ENCODE measurements at regions not wholly inside any gene's neighbourhood (a gene's known extent, or its start where the extent isn't known, plus 50 kb on each side); places are given as distances from the start of the nearest gene placed in this dataset.

DNA sequence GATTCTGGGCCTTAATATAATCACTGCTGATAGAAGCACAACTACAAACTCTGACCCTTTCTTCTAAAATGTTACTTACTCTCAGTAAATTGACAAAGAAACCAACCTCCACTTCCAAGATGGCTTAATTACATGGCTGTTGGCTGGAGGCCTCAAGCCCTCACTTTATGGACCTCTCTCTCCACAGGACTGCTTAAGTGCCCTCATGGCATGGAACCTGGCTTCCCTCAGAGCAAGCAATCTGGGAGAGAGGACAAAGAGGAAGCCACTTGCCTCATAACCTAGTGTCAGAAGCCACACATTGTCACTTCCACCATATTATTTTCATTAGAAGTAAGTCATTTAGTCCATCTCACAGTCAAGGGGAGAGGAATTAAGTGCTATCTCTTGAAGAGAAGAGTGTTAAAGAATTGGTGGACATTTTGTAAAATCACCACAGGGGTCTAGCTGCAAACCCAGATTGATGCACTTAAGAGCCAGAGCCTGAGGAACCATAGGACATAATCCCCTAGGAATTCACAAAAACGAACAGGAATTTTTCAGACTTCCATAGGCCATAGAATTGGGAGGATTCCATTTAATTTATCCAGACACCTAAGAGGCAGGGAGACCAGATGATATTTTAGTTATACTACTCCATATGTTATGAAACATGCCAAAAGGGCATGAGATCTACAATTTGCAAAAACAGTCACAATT lies 97.5 kb upstream of the TNFSF4 start (continued):
- TF ChIP-seq FOXA3 (CRISPR knock-in tag; conservative IDR thresholded peaks at IDR 0.05 in 1 of 2, IDR thresholded peaks at IDR 0.05 in 1 of 2) (no peak), ZNF512 (tag; IDR thresholded peaks at IDR 0.05) (no peak), ZNF707 (CRISPR knock-in tag; conservative IDR thresholded peaks at IDR 0.05) (no peak), ZNF75A (CRISPR knock-in tag; IDR thresholded peaks at IDR 0.05) (no peak), CSDE1 (IDR thresholded peaks at IDR 0.05) (no peak), MTA1 (IDR thresholded peaks at IDR 0.05; ENCODE audit: borderline replicate concordance) (no peak), DMBX1 (CRISPR knock-in tag; IDR thresholded peaks at IDR 0.05; ENCODE audit: borderline replicate concordance) (peak; percentile 35; the same call in 1 of the 2 replicates), CXXC5 (CRISPR knock-in tag; IDR thresholded peaks at IDR 0.05) (peak; percentile 50), MCM2 (IDR thresholded peaks at IDR 0.05; ENCODE audit: low read depth) (no peak), NFYB (IDR thresholded peaks at IDR 0.05; ENCODE audit: extremely low read depth, insufficient read length) (no peak), IFI16 (CRISPR knock-in tag; IDR thresholded peaks at IDR 0.05) (no peak), SMAD4 (CRISPR knock-in tag; conservative IDR thresholded peaks at IDR 0.05) (0 out of 2 replicates have a peak, but pooled peaks have one; percentile 20), MECOM (CRISPR knock-in tag; IDR thresholded peaks at IDR 0.05) (no peak), NONO (IDR thresholded peaks at IDR 0.05; ENCODE audit: low read depth in 2 of 2, low read length in 1 of 2) (no peak), RUNX1 (IDR thresholded peaks at IDR 0.05; ENCODE audit: low read depth) (no peak), POLR2B (IDR thresholded peaks at IDR 0.05; ENCODE audit: low read depth, partially characterized antibody) (no peak), HSF4 (CRISPR knock-in tag; IDR thresholded peaks at IDR 0.05; ENCODE audit: borderline replicate concordance) (no peak), SMARCC2 (IDR thresholded peaks at IDR 0.05; ENCODE audit: low read depth) (no peak), PCBP1 (IDR thresholded peaks at IDR 0.05; ENCODE audit: low read depth, low read length, poor library complexity, severe bottlenecking) (no peak)
- TF ChIP-seq, protein P1, sequence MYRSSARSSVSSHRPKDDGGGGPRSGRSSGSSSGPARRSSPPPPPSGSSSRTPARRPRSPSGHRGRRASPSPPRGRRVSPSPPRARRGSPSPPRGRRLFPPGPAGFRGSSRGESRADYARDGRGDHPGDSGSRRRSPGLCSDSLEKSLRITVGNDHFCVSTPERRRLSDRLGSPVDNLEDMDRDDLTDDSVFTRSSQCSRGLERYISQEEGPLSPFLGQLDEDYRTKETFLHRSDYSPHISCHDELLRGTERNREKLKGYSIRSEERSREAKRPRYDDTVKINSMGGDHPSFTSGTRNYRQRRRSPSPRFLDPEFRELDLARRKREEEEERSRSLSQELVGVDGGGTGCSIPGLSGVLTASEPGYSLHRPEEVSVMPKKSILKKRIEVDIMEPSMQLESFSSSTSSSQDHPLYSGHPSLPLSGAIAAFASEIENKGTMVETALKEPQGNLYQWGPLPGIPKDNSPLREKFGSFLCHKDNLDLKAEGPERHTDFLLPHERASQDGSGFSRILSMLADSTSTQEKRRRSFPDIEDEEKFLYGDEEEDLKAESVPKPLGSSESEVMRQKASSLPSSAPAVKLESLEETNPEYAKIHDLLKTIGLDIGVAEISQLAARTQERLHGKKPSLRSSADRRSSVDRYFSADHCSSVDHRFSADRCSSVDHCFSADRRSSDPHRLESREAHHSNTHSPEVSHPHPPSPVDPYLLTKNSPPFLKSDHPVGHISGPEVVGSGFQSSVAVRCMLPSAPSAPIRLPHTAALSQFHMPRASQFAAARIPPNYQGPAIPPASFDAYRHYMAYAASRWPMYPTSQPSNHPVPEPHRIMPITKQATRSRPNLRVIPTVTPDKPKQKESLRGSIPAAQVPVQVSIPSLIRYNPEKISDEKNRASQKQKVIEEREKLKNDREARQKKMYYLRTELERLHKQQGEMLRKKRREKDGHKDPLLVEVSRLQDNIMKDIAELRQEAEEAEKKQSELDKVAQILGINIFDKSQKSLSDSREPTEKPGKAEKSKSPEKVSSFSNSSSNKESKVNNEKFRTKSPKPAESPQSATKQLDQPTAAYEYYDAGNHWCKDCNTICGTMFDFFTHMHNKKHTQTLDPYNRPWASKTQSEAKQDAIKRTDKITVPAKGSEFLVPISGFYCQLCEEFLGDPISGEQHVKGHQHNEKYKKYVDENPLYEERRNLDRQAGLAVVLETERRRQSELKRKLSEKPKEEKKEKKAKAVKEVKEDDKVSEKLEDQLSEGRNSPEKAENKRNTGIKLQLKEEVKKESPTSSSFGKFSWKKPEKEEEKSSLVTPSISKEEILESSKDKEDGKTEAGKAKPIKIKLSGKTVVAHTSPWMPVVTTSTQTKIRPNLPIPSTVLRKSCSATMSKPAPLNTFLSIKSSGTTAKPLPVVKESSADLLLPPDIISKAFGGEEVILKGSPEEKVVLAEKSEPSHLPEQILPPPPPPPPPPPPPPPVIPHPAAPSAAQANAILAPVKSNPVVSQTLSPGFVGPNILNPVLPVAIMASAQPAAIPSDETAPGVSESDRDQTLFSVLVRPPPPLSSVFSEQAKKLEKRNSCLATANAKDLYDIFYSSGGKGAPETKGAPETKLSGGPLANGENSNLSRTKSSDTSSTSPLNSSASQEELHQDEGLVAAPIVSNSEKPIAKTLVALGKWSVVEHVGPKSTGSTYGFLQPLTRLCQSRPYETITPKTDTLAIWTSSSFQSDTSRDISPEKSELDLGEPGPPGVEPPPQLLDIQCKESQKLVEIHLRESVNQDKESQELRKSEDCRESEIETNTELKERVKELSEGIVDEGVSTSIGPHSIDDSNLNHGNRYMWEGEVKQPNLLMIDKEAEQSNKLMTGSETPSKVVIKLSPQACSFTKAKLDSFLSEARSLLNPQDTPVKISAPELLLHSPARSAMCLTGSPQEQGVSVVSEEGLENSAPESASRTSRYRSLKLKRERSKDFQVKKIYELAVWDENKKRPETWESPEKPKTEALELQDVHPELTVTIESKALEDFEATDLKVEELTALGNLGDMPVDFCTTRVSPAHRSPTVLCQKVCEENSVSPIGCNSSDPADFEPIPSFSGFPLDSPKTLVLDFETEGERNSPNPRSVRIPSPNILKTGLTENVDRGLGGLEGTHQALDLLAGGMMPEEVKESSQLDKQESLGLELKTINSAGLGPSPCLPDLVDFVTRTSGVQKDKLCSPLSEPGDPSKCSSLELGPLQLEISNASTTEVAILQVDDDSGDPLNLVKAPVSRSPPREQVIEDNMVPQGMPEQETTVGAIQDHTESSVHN (IDR thresholded peaks at IDR 0.05; ENCODE audit: borderline replicate concordance in 1 of 2, low read depth in 1 of 2), result no peak
